SK-N-SH treated with all-trans-retinoic acid at 6 μM for 48 hours (cell line): ENCODE measurements at regions not wholly inside any gene's neighbourhood (a gene's known extent, or its start where the extent isn't known, plus 50 kb on each side); places are given as distances from the start of the nearest gene placed in this dataset.

Experiments
- ATAC-seq: fragments of 200-7000 bp; cut with Tn5 transposase; 3 replicates; pipeline ENCODE4 v1.9.1; 2020; ENCODE audit warnings: mild to moderate bottlenecking, moderate library complexity
- ARNTL ChIP-seq: fragments of 450-650 bp; formaldehyde crosslinking; IDR thresholded peaks from 2 replicates; pipeline ENCODE4 v1.5.0; 2020; ENCODE audit warnings: low read depth, mild to moderate bottlenecking, moderate library complexity, borderline replicate concordance
- BACH2 ChIP-seq: fragments of 250-450 bp; sonication (Bioruptor Pico); IDR thresholded peaks from 2 replicates; pipeline ENCODE4 v1.9.0; 2021; ENCODE audit warnings: mild to moderate bottlenecking, borderline replicate concordance
- CREB5 ChIP-seq: fragments of 250-450 bp; sonication (Bioruptor Pico); IDR thresholded peaks from 2 replicates; pipeline ENCODE4 v1.5.1; 2020; ENCODE audit warnings: low read depth, mild to moderate bottlenecking, moderate library complexity
- CSDC2 ChIP-seq: fragments of 250-450 bp; sonication (Bioruptor Pico); IDR thresholded peaks from 2 replicates; pipeline ENCODE4 v1.5.0; 2020; ENCODE audit warnings: mild to moderate bottlenecking, moderate library complexity
- ESRRG ChIP-seq: fragments of 250-450 bp; sonication (Bioruptor Pico); IDR thresholded peaks from 2 replicates; pipeline ENCODE4 v1.6.1; 2021; ENCODE audit warnings: mild to moderate bottlenecking
- GLIS3 ChIP-seq: fragments of 250-450 bp; sonication (Bioruptor Pico); IDR thresholded peaks from 2 replicates; pipeline ENCODE4 v1.5.0; 2020; ENCODE audit warnings: mild to moderate bottlenecking, moderate library complexity
- ISL1 ChIP-seq: fragments of 250-450 bp; sonication (Bioruptor Pico); IDR thresholded peaks from 2 replicates; pipeline ENCODE4 v2.1.2; 2022; ENCODE audit warnings: mild to moderate bottlenecking, moderate library complexity
- OSR1 ChIP-seq: fragments of 250-450 bp; sonication (Bioruptor Pico); IDR thresholded peaks from 2 replicates; pipeline ENCODE4 v1.8.0; 2022; ENCODE audit warnings: moderate library complexity, mild to moderate bottlenecking, inconsistent platforms
- PATZ1 ChIP-seq: fragments of 250-450 bp; sonication (Bioruptor Pico); IDR thresholded peaks from 2 replicates; pipeline ENCODE4 v1.8.0; 2020; ENCODE audit warnings: mild to moderate bottlenecking, moderate library complexity, borderline replicate concordance
- POU6F1 ChIP-seq: fragments of 250-450 bp; sonication (Bioruptor Pico); IDR thresholded peaks from 2 replicates; pipeline ENCODE4 v1.8.0; 2021; ENCODE audit warnings: low read depth, mild to moderate bottlenecking, moderate library complexity, borderline replicate concordance
- PPARA ChIP-seq: fragments of 250-450 bp; sonication (Bioruptor Pico); IDR thresholded peaks from 2 replicates; pipeline ENCODE4 v1.5.0; 2020; ENCODE audit warnings: mild to moderate bottlenecking, borderline replicate concordance
- RARB ChIP-seq: fragments of 250-450 bp; sonication (Bioruptor Pico); IDR thresholded peaks from 2 replicates; pipeline ENCODE4 v1.8.0; 2021; ENCODE audit warnings: mild to moderate bottlenecking, moderate library complexity
- SNAI2 ChIP-seq: fragments of 250-450 bp; sonication (Bioruptor Pico); IDR thresholded peaks from 2 replicates; pipeline ENCODE4 v1.5.0; 2020; ENCODE audit warnings: mild to moderate bottlenecking, moderate library complexity
- TCF4 ChIP-seq: fragments of 250-450 bp; sonication (Bioruptor Pico); IDR thresholded peaks from 2 replicates; pipeline ENCODE4 v1.8.0; 2021; ENCODE audit warnings: mild to moderate bottlenecking, moderate library complexity, borderline replicate concordance
- TOX ChIP-seq: fragments of 250-450 bp; sonication (Bioruptor Pico); IDR thresholded peaks from 2 replicates; pipeline ENCODE4 v1.8.0; 2021; ENCODE audit warnings: mild to moderate bottlenecking, moderate library complexity, borderline replicate concordance
- TSHZ2 ChIP-seq: fragments of 250-450 bp; sonication (Bioruptor Pico); IDR thresholded peaks from 2 replicates; pipeline ENCODE4 v1.5.0; 2020; ENCODE audit warnings: mild to moderate bottlenecking, moderate library complexity
- ZC3H10 ChIP-seq: fragments of 250-450 bp; sonication (Bioruptor Pico); IDR thresholded peaks from 2 replicates; pipeline ENCODE4 v1.5.1; 2021; ENCODE audit warnings: mild to moderate bottlenecking, moderate library complexity
- ZFP3 ChIP-seq: fragments of 250-450 bp; sonication (Bioruptor Pico); IDR thresholded peaks from 2 replicates; pipeline ENCODE4 v1.5.0; 2020; ENCODE audit warnings: mild to moderate bottlenecking, moderate library complexity
- ZFP30 ChIP-seq: fragments of 450-650 bp; formaldehyde crosslinking; IDR thresholded peaks from 2 replicates; pipeline ENCODE4 v1.5.0; 2022; ENCODE audit warnings: mild to moderate bottlenecking, moderate library complexity
- ZNF565 ChIP-seq: fragments of 450-650 bp; formaldehyde crosslinking; conservative IDR thresholded peaks from 2 replicates; pipeline ENCODE4 v1.5.0; 2020; ENCODE audit warnings: low read depth, mild to moderate bottlenecking, moderate library complexity
- ZNF70 ChIP-seq: fragments of 450-650 bp; formaldehyde crosslinking; IDR thresholded peaks from 2 replicates; pipeline ENCODE4 v1.5.0; 2020; ENCODE audit warnings: mild to moderate bottlenecking, moderate library complexity
- ZNF8 ChIP-seq: fragments of 450-650 bp; formaldehyde crosslinking; IDR thresholded peaks from 2 replicates; pipeline ENCODE4 v1.5.0; 2020; ENCODE audit warnings: mild to moderate bottlenecking, moderate library complexity

- no peak for TF ChIP-seq ZFP30 (CRISPR knock-in tag)
- TF ChIP-seq ZNF70 (CRISPR knock-in tag): no peak
- TF ChIP-seq ARNTL: no peak
- TF ChIP-seq BACH2 (CRISPR knock-in tag): no peak
- TF ChIP-seq OSR1 (CRISPR knock-in tag): no peak
- no peak for TF ChIP-seq TOX
- no peak for TF ChIP-seq ESRRG (CRISPR knock-in tag)
- TF ChIP-seq CREB5 (CRISPR knock-in tag): no peak
- TF ChIP-seq TSHZ2 (CRISPR knock-in tag): no peak
- no peak for TF ChIP-seq RARB
- TF ChIP-seq ZFP3: no peak
- TF ChIP-seq ZNF565 (CRISPR knock-in tag): no peak
- no peak for ATAC-seq
These were observed 69.6 kb downstream of the MDH1 start for GRCh38 chr2:63658176-63658968.

- no peak for TF ChIP-seq ZFP3
- TF ChIP-seq GLIS3: no peak
- no peak for TF ChIP-seq ARNTL
- no peak for TF ChIP-seq ZNF565 (CRISPR knock-in tag)
- TF ChIP-seq CREB5 (CRISPR knock-in tag): no peak
- TF ChIP-seq BACH2 (CRISPR knock-in tag): no peak
- TF ChIP-seq ISL1 (CRISPR knock-in tag): no peak
- no peak for TF ChIP-seq POU6F1 (CRISPR knock-in tag)
- no peak for TF ChIP-seq ZC3H10 (CRISPR knock-in tag)
- TF ChIP-seq TCF4 (CRISPR knock-in tag): no peak
- no peak for TF ChIP-seq PPARA (CRISPR knock-in tag)
- no peak for TF ChIP-seq SNAI2 (CRISPR knock-in tag)
- no peak for TF ChIP-seq CSDC2 (CRISPR knock-in tag)
- no peak for TF ChIP-seq ZNF8 (CRISPR knock-in tag)
- no peak for TF ChIP-seq RARB
- no peak for TF ChIP-seq PATZ1
- no peak for TF ChIP-seq TOX
- no peak for TF ChIP-seq TSHZ2 (CRISPR knock-in tag)
- no peak for TF ChIP-seq ZFP30 (CRISPR knock-in tag)
- TF ChIP-seq OSR1 (CRISPR knock-in tag): no peak
These were observed 71.3 kb downstream of the MDH1 start for GRCh38 chr2:63660060-63660459.

More at GRCh38 chr2:63660060-63660459, 71.3 kb downstream of the MDH1 start:
- ATAC-seq: no peak
